Stimulated activated CD4-positive, alpha-beta T cell treated with anti-CD3 and anti-CD28 coated beads, Interleukin-12 subunit alpha, Interleukin-12 subunit beta, amount 100 ng/mL, for 4 hours (primary cell): ENCODE measurements at regions not wholly inside any gene's neighbourhood (a gene's known extent, or its start where the extent isn't known, plus 50 kb on each side); places are given as distances from the start of the nearest gene placed in this dataset.

Experiments
- DNase-seq: peaks from one replicate; pipeline ENCODE4 v3.0.0-alpha.2; 2020

- DNase-seq: no peak
Observed at GRCh38 chr5:164358531-164359259, 853.3 kb downstream of the MAT2B start.

DNA sequence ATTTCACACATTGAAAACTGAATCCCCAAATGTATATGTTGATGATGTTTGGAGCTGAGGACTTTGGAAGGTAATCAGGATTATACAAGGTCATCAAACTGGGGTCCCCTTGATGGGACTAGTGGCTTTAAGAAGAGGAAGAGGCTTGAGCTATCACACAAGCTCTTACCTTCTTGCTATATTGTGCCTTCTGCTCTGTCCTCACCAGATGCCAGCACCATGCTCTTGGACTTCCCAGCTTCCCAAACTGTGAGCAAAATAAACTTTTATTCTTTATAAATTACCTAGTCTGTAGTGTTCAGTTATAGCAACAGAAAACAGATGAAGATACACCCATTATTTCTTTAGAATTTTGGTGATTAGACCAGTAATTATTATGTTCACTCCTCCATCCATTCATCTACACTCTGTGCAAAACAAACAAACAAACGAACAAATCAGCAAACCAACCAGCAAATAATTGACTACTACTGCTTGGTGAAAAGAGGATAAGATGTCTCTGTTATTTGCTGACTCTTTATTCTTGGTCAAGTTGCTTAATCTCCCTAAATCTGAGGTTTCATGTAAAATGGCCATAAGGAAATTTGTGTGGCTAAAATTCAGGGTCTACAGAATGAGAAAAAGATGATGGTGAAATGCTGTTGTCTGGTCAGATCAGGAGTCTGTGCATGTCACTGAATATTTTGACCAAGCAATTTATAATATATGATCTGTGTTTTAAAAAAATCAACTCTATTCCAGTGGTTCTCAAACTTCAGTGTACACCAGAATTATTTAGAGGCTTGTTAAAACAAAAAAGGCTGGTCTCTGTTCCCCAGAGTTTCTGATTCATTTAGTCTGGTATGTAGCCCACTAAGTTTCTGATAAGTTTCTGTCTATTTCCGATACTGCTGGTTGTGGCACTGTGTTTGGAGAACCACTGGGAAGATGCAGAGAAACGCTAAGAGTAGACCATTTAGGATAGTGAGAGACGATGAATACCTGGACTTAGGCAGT lies 854.1 kb downstream of the MAT2B start:
- DNase-seq: no peak

GRCh38 chr5:164360589-164360988 lies 855.2 kb downstream of the MAT2B start:
- no peak for DNase-seq

- no peak for DNase-seq
Observed at GRCh38 chr5:164361986-164362385, 856.6 kb downstream of the MAT2B start.

DNA sequence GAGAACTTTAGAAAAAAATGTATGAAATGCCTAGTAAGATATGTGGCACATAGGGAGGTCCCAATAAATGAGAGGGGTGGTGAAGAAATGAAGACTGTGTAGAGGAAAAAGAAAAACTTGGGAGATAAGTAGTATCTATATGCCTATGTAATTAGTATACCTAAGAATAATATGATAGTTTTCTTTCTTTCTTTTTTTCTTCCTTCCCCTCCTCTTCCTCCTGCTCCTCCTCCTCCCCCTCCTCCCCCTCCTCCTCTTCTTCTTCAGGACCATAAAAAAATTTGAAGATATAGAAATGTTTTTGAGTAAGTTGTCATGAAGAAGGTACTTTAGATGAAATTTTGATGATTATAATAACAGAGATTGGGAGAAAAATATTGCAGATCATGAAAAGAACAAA lies 857.4 kb downstream of the MAT2B start:
- DNase-seq: no peak

DNA sequence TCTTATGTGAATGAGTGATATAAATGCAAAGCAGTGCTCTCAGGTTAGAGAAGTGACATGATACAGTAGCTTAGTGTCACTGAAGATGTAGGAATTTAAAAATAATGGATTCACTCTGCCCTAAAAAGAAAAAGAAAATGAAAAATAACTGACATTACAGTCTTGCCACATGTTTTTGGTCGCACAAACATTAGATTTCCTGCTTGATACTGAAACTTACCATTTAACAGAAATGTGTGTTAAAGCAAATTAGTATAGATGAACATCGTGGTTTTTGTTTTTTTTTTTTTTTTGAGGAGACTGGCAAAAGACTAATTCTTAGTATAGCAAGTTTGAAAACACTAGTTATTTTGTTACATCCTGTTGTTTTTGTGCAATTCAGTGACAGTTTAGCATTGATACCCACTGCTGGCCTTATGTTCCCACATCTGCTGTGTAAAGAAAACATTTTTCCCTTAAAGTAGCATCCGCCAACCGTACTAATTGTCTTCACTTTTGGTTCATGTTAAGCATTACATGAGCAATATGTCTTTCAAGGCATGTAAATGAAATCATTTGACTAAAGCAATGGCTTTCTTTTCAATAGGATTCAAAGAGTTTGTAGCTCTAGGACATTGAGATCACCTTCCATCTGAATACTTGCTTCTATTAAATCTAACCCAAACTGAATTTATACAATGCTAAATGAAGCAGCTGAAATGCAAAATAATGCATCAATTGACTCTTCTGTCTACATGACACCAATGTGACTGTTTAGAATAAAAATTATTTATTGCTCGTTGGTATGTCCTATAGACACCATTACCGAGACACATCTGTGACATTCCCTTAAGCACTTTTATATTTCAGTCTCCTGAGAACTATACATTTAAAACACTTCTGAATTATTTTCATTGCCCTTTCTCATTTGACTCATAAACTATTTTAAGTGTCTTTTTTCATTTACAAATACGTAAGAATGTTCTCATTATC lies 859.1 kb downstream of the MAT2B start:
- DNase-seq: no peak

- no peak for DNase-seq
Observed at GRCh38 chr5:164370841-164371240, 865.4 kb downstream of the MAT2B start.

DNA sequence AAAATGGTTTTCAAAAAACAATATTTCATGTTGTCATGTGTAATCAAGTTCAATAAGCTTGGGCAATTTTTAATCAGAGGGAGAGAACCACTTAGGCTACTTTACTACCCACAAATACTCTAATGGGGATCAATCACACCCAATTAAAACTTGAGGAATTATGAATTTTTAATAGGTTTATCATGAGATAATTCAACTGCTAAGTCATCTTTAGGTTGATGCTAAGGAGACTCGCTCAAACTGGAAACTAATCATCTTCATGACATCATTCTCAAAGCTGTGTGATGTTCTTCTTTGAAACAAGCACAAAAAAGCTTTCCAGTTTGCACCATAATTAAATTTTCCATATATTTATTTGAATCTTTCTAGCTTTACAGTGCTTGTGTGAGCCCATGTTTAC lies 867.5 kb downstream of the MAT2B start:
- no peak for DNase-seq

GRCh38 chr5:164373876-164374275 lies 868.5 kb downstream of the MAT2B start:
- no peak for DNase-seq

GRCh38 chr5:164375051-164375450 lies 869.6 kb downstream of the MAT2B start:
- no peak for DNase-seq

- DNase-seq: no peak
Observed at GRCh38 chr5:164376843-164377242, 871.4 kb downstream of the MAT2B start.

DNA sequence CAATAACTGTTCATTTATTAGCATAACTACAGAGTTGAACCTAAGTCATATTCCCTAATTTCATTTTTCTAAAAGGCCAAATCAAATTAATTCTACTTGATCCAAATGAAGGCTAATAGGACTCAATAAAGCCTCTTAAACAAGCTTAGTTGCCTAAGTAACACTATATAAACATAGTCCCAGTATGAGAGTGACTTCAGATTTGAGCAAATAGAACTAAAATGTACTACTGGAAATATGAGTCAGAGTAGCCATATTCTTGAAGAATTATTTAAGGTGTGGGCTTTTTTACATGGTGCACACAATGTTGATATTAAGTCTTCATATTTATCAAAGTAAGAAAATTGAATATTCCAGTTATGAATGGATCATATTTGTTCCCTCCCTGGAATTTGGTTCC lies 872.3 kb downstream of the MAT2B start:
- no peak for DNase-seq

DNA sequence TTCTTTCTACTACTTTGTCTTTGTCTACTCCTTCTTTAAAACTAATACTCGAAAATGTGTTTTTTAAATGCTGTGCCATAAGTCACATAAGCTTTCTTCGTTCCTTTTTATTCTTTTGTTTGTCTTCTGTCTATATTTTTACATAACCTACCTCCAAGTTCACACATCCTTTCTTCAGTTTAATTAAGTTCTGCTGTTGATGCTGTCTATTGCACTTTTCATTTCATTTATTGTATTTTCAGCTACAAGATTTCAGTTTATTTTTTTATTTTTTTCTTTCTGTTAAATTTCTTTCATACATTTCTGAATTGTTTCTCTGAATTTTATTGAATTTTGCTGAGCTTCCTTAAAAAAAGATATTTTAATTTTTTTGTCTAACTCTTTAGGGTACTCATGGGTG lies 878.2 kb downstream of the MAT2B start:
- no peak for DNase-seq

GRCh38 chr5:164392531-164392930 lies 887.1 kb downstream of the MAT2B start:
- DNase-seq: no peak

DNA sequence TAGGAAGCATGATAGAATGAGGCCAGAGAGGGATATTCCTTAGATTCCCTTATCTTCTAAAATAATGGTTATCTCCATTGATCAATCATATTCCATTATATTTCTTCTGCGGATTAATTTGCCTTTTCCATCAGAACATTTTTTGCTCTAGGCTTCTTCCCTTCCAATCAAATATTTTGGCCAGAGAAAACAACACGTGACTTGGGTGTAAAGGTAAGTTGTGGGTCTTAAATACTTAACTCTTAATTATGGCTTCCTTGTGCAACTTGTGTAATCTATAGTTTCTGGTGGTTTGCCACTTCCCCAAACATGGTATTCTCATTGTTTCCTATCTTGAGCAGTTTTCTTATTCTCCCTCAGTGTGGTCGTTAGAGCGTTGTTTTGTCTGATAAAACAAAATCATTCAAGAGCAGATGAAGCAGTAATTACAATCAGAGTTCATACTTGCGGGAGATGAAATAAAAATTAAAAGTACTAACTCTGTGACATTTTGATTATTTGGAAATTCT lies 889.3 kb downstream of the MAT2B start:
- DNase-seq: no peak

DNA sequence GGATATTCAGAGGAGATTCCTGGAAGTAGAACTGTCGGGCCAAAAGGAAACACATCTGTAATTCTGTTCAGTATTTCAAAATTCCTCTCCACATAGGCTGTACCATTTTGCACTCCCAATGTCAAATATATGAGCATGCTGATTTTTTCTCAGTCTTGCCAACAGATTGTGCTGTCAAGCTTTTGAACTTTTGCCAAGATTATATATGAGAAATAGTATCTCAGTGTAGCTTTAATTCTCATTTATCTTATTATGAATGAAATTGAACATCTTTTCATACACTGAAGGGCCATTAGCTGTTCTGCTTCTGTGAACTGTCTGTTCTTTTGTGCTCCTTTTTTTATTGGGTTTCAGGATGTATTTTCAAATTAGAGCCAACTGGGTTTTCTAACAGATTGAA lies 907.1 kb downstream of the MAT2B start:
- DNase-seq: no peak

DNA sequence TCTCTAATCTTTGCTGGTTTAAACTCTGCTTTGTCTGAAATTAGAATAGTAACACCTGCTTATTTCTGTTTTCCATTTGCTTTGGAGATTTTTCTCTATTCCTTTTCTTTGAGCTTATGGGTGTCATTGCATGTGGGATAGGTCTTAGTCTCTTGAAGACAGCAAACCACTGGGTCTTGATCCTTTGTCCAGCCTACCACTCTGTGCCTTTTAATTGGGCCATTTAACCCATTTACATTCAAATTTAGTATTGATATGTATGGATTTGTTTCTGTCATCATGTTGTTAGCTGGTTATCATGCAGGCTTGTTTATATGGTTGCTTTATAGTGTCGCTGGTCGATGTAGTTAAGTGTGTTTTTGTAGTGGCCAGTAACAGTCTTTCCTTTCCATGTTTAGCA lies 914.7 kb downstream of the MAT2B start:
- no peak for DNase-seq

DNA sequence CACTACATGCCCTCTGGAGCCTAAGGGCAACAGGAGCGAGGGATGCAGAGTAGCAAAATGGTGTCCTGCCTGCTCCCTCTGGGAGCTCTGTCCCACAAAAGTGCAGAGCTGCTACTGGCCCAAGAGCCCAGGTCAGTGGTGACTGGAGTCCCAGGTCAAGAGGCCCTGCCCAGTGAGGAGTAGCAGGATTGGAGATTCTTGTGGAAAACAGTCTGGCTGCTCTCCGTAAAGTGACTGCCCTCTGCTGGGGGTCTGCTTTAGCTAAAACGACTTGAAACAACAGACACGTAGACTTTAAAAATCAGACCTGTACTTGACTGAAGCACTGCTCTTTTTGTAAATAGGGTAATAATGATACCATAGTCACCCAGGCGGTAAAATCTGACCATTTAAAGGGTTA lies 917.0 kb downstream of the MAT2B start:
- DNase-seq: no peak

DNA sequence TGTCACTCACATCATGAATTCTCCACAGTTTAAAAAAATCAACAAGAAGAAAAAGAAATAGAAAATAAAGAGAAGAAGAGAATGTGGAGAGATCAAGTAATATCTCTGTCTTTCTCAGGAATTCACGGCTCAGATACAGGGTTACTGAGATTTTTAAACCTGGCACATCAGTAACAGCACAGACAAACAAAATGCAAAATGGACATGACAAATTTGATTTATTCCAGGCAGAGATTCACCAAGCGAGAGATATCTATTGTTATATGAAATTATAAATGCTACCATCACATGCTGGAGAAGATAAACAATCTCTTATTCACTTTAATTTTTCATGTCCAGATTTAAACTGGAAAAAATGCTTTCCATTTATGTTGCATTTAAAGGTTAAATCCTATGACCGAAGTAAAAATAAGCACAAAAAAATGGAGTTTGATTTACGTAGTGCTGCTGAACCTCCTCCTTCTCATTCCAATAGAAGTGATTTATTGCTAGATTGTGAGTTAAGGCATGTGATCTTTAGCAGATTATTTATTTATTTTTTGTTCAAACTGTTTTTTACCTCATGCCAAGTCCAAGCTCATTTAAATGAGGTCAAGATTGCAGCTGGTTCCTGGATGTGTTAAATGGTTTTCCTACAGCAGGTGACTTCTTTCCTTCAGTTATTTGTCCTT lies 926.4 kb downstream of the MAT2B start:
- no peak for DNase-seq

- no peak for DNase-seq
Observed at GRCh38 chr5:164433106-164433870, 927.9 kb downstream of the MAT2B start.

- no peak for DNase-seq
Observed at GRCh38 chr5:164435576-164435975, 930.2 kb downstream of the MAT2B start.
